SK-N-MC (cell line): ENCODE measurements at regions not wholly inside any gene's neighbourhood (a gene's known extent, or its start where the extent isn't known, plus 50 kb on each side); places are given as distances from the start of the nearest gene placed in this dataset.

Source experiments
- EZH2 ChIP-seq: fragments of 200-600 bp; sonication (generic); IDR thresholded peaks from one replicate; pipeline ENCODE4 v1.6.1; 2017; ENCODE audit warnings: antibody characterized with exemption
- POLR2AphosphoS5 ChIP-seq: IDR thresholded peaks from 2 replicates; pipeline ENCODE4 v1.6.1; 2012; ENCODE audit warnings: mild to moderate bottlenecking, low read depth, low read length, borderline replicate concordance

DNA sequence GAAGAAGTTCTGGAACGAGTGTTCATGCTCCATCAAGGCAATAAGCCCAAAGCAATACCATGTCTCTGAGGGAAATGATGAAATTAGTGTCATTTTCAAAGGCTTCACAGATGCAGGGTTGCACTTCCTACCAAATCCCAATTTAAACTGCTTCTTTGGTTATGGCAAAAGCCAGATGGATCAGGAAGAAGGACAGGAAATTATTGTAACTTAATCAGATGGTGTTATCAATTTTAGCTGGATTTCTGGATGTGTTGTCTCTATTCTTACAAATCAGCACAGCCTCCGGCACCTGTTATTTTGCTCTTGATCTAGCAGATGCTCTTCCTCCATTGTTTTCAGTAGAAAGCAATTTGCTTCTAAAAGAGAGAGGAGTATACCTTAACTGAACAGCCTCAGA, 693.4 kb downstream of the SOCS6 start:
- TF ChIP-seq POLR2AphosphoS5 (no peak), EZH2 (no peak)
